ENCODE measurements at regions not wholly inside any gene's neighbourhood (a gene's known extent, or its start where the extent isn't known, plus 50 kb on each side); places are given as distances from the start of the nearest gene placed in this dataset.

- Histone ChIP-seq H3K4me3 (ENCODE audit: low read length) (no peak overlapping the region), H3K4me1 (ENCODE audit: control insufficient read depth, low read length) (peaks cover 52% of the 10 kb centered on the region)
Measured at GRCh38 chr1:25017436-25018109, 87.5 kb upstream of the RUNX3 start.

GRCh38 chr1:25012966-25013962, 83.2 kb upstream of the RUNX3 start:
- Histone ChIP-seq H4K20me1 (ENCODE audit: control insufficient read depth, insufficient read depth, low read depth, low read length) (no peaks in the 10 kb centered on the region), H3K9me3 (ENCODE audit: control insufficient read depth, insufficient read depth, low read length) (no peaks in the 10 kb centered on the region), H3K4me1 (ENCODE audit: control insufficient read depth, low read length) (peaks cover 9% of the 10 kb centered on the region), H3K27ac (ENCODE audit: low read depth, low read length) (no peak overlapping the region), H3F3A (ENCODE audit: control insufficient read depth, insufficient read depth) (0 out of 2 replicates have a peak, but pooled peaks cover 4% of the 10 kb centered on the region), H3K36me3 (ENCODE audit: control insufficient read depth, low read length) (no peaks in the 10 kb centered on the region), H3K4me2 (ENCODE audit: low read length) (no peak overlapping the region), H3K9me2 (replicated peaks; ENCODE audit: control insufficient read depth, low read length) (no peaks in the 10 kb centered on the region), H3K27me3 (ENCODE audit: control insufficient read depth, low read length) (no peaks in the 10 kb centered on the region), H3K79me2 (ENCODE audit: control insufficient read depth, low read length) (no peaks in the 10 kb centered on the region), H3K4me3 (ENCODE audit: low read length) (no peak overlapping the region)
- TF ChIP-seq CTCF (IDR thresholded peaks at IDR 0.05; ENCODE audit: low read depth, low read length, poor library complexity, severe bottlenecking) (no peak), EZH2phosphoT487 (IDR thresholded peaks at IDR 0.05; ENCODE audit: borderline replicate concordance, low read length) (no peak)

More at GRCh38 chr1:25017436-25018109, 87.5 kb upstream of the RUNX3 start:
- H3K27me3 ChIP-seq (ENCODE audit: control insufficient read depth, low read length), result no peaks in the 10 kb centered on the region
- H3K27ac ChIP-seq (ENCODE audit: low read depth, low read length), result no peak overlapping the region
- no peaks in the 10 kb centered on the region for H3K79me2 ChIP-seq (ENCODE audit: control insufficient read depth, low read length)
- H3K4me2 ChIP-seq (ENCODE audit: low read length), result no peak overlapping the region
- H3K9me2 ChIP-seq (replicated peaks; ENCODE audit: control insufficient read depth, low read length), result no peaks in the 10 kb centered on the region
- H3K36me3 ChIP-seq (ENCODE audit: control insufficient read depth, low read length), result no peaks in the 10 kb centered on the region
- H3K9me3 ChIP-seq (ENCODE audit: control insufficient read depth, insufficient read depth, low read length), result no peaks in the 10 kb centered on the region
- peaks cover 16% of the 10 kb centered on the region for H3F3A ChIP-seq (ENCODE audit: control insufficient read depth, insufficient read depth)
- no peaks in the 10 kb centered on the region for H4K20me1 ChIP-seq (ENCODE audit: control insufficient read depth, insufficient read depth, low read depth, low read length)
- TF ChIP-seq CTCF (IDR thresholded peaks at IDR 0.05; ENCODE audit: low read depth, low read length, poor library complexity, severe bottlenecking), result no peak
- no peak for TF ChIP-seq EZH2phosphoT487 (IDR thresholded peaks at IDR 0.05; ENCODE audit: borderline replicate concordance, low read length)

- Histone ChIP-seq H4K20me1 (ENCODE audit: control insufficient read depth, insufficient read depth, low read depth, low read length) (no peaks in the 10 kb centered on the region), H3F3A (ENCODE audit: control insufficient read depth, insufficient read depth) (0 out of 2 replicates have a peak, but pooled peaks cover 4% of the 10 kb centered on the region), H3K9me3 (ENCODE audit: control insufficient read depth, insufficient read depth, low read length) (no peaks in the 10 kb centered on the region), H3K79me2 (ENCODE audit: control insufficient read depth, low read length) (no peaks in the 10 kb centered on the region), H3K27ac (ENCODE audit: low read depth, low read length) (no peak overlapping the region), H3K36me3 (ENCODE audit: control insufficient read depth, low read length) (no peaks in the 10 kb centered on the region), H3K27me3 (ENCODE audit: control insufficient read depth, low read length) (no peaks in the 10 kb centered on the region), H3K4me1 (ENCODE audit: control insufficient read depth, low read length) (no peaks in the 10 kb centered on the region), H3K4me2 (ENCODE audit: low read length) (no peak overlapping the region), H3K9me2 (replicated peaks; ENCODE audit: control insufficient read depth, low read length) (no peaks in the 10 kb centered on the region), H3K4me3 (ENCODE audit: low read length) (no peak overlapping the region)
- TF ChIP-seq CTCF (IDR thresholded peaks at IDR 0.05; ENCODE audit: low read depth, low read length, poor library complexity, severe bottlenecking) (no peak), EZH2phosphoT487 (IDR thresholded peaks at IDR 0.05; ENCODE audit: borderline replicate concordance, low read length) (no peak)
Measured at GRCh38 chr1:25011943-25012638, 82.0 kb upstream of the RUNX3 start.

Data from DOHH2 (cell line).